ENCODE measurements at regions not wholly inside any gene's neighbourhood (a gene's known extent, or its start where the extent isn't known, plus 50 kb on each side); places are given as distances from the start of the nearest gene placed in this dataset.

- intact Hi-C loops (cut with micrococcal nuclease), result no loop called here
- no peak for TF ChIP-seq CTCF (IDR thresholded peaks at IDR 0.05; ENCODE audit: borderline replicate concordance)
- Histone ChIP-seq H3K27ac (replicated peaks) (no peak overlapping the region), H3K27me3 (ENCODE audit: low read depth) (peaks cover 18% of the 10 kb centered on the region), H3K9me3 (replicated peaks) (no peaks in the 10 kb centered on the region), H3K36me3 (no peaks in the 10 kb centered on the region), H3K4me1 (peaks cover 3% of the 10 kb centered on the region), H3K4me3 (no peak overlapping the region)
- DNase-seq, result no peak
Observed at GRCh38 chr20:23299673-23300050, 50.9 kb upstream of the NXT1 start.

- intact Hi-C loops (cut with micrococcal nuclease), result no loop called here
- H3K27me3 ChIP-seq (ENCODE audit: low read depth), result peaks cover 24% of the 10 kb centered on the region
- H3K27ac ChIP-seq (replicated peaks), result no peak overlapping the region
- DNase-seq, result no peak
- H3K4me1 ChIP-seq, result peaks cover 9% of the 10 kb centered on the region
- no peak for TF ChIP-seq CTCF (IDR thresholded peaks at IDR 0.05; ENCODE audit: borderline replicate concordance)
- H3K36me3 ChIP-seq, result no peaks in the 10 kb centered on the region
- no peak overlapping the region for H3K4me3 ChIP-seq
- no peaks in the 10 kb centered on the region for H3K9me3 ChIP-seq (replicated peaks)
Observed at GRCh38 chr20:23298926-23299672, 51.5 kb upstream of the NXT1 start.

- no peak for DNase-seq
- TF ChIP-seq CTCF (IDR thresholded peaks at IDR 0.05; ENCODE audit: borderline replicate concordance), result no peak
- intact Hi-C loops (cut with micrococcal nuclease), result no loop called here
Observed at GRCh38 chr20:23298155-23298554, 52.4 kb upstream of the NXT1 start.

GRCh38 chr20:23296841-23297701 is 53.5 kb upstream of the NXT1 start:
- Histone ChIP-seq H3K27me3 (ENCODE audit: low read depth) (peaks cover 24% of the 10 kb centered on the region), H3K9me3 (replicated peaks) (no peaks in the 10 kb centered on the region), H3K4me3 (no peak overlapping the region), H3K27ac (replicated peaks) (no peak overlapping the region), H3K36me3 (no peaks in the 10 kb centered on the region), H3K4me1 (peaks cover 22% of the 10 kb centered on the region)
- no peak for DNase-seq
- no peak for TF ChIP-seq CTCF (IDR thresholded peaks at IDR 0.05; ENCODE audit: borderline replicate concordance)
- intact Hi-C loops (cut with micrococcal nuclease), result no loop called here

More at GRCh38 chr20:23298155-23298554, 52.4 kb upstream of the NXT1 start:
- Histone ChIP-seq H3K36me3 (no peaks in the 10 kb centered on the region), H3K27me3 (ENCODE audit: low read depth) (peaks cover 24% of the 10 kb centered on the region), H3K4me3 (no peak overlapping the region), H3K27ac (replicated peaks) (no peak overlapping the region), H3K4me1 (peaks cover 15% of the 10 kb centered on the region), H3K9me3 (replicated peaks) (no peaks in the 10 kb centered on the region)

GRCh38 chr20:23295934-23296333 is 54.7 kb upstream of the NXT1 start:
- no peak for DNase-seq
- no peak for TF ChIP-seq CTCF (IDR thresholded peaks at IDR 0.05; ENCODE audit: borderline replicate concordance)
- H3K4me1 ChIP-seq, result peaks cover 22% of the 10 kb centered on the region
- peaks cover 26% of the 10 kb centered on the region for H3K27me3 ChIP-seq (ENCODE audit: low read depth)
- H3K36me3 ChIP-seq, result no peaks in the 10 kb centered on the region
- H3K4me3 ChIP-seq, result no peak overlapping the region
- H3K27ac ChIP-seq (replicated peaks), result no peak overlapping the region
- no peaks in the 10 kb centered on the region for H3K9me3 ChIP-seq (replicated peaks)
- intact Hi-C loops (cut with micrococcal nuclease), result no loop called here
